DOHH2 (cell line): ENCODE measurements at regions not wholly inside any gene's neighbourhood (a gene's known extent, or its start where the extent isn't known, plus 50 kb on each side); places are given as distances from the start of the nearest gene placed in this dataset.

Source experiments
- H3F3A ChIP-seq: fragments of 200-600 bp; sonication (generic), shearing (Covaris generic); 2 replicates; pipeline ENCODE4 v1.6.0; 2016; ENCODE audit warnings: antibody characterized with exemption, mild to moderate bottlenecking; ENCODE audit not compliant: control insufficient read depth, insufficient read depth
- H3K27ac ChIP-seq: fragments of 200-600 bp; sonication (generic); 2 replicates; pipeline ENCODE4 v1.5.1; 2014; ENCODE audit warnings: low read depth, mild to moderate bottlenecking, low read length, moderate library complexity
- H3K27me3 ChIP-seq: fragments of 200-600 bp; sonication (generic); 2 replicates; pipeline ENCODE4 v1.6.1; 2014; ENCODE audit warnings: mild to moderate bottlenecking, low read length, mixed read lengths; ENCODE audit not compliant: control insufficient read depth
- H3K36me3 ChIP-seq: fragments of 200-600 bp; sonication (generic); 2 replicates; pipeline ENCODE4 v1.6.1; 2014; ENCODE audit warnings: mild to moderate bottlenecking, low read length, moderate library complexity, mixed read lengths; ENCODE audit not compliant: control insufficient read depth
- H3K4me1 ChIP-seq: fragments of 200-600 bp; sonication (generic); 2 replicates; pipeline ENCODE4 v1.6.1; 2014; ENCODE audit warnings: mild to moderate bottlenecking, low read length, mixed read lengths; ENCODE audit not compliant: control insufficient read depth
- H3K4me2 ChIP-seq: fragments of 200-600 bp; sonication (generic); 2 replicates; pipeline ENCODE4 v1.6.0; 2014; ENCODE audit warnings: mild to moderate bottlenecking, low read length, moderate library complexity
- H3K4me3 ChIP-seq: fragments of 200-600 bp; sonication (generic); 2 replicates; pipeline ENCODE4 v1.5.1; 2014; ENCODE audit warnings: mild to moderate bottlenecking, low read length, mixed read lengths
- H3K79me2 ChIP-seq: fragments of 200-600 bp; sonication (generic); 2 replicates; pipeline ENCODE4 v1.6.1; 2014; ENCODE audit warnings: mild to moderate bottlenecking, low read length, mixed read lengths; ENCODE audit not compliant: control insufficient read depth
- H3K9me2 ChIP-seq: fragments of 200-600 bp; sonication (generic); replicated peaks from 2 replicates; pipeline ENCODE4 v1.6.1; 2014; ENCODE audit warnings: mild to moderate bottlenecking, low read length, mixed read lengths; ENCODE audit not compliant: control insufficient read depth
- H3K9me3 ChIP-seq: fragments of 200-600 bp; sonication (generic); 2 replicates; pipeline ENCODE4 v1.6.1; 2014; ENCODE audit warnings: antibody characterized with exemption, low read length, mixed read lengths; ENCODE audit not compliant: control insufficient read depth, insufficient read depth
- H4K20me1 ChIP-seq: fragments of 200-600 bp; sonication (generic); 2 replicates; pipeline ENCODE4 v1.6.0; 2014; ENCODE audit warnings: low read depth, mild to moderate bottlenecking, antibody characterized with exemption, low read length, moderate library complexity; ENCODE audit not compliant: control insufficient read depth, insufficient read depth
- EZH2phosphoT487 ChIP-seq: fragments of 200-600 bp; sonication (generic); IDR thresholded peaks from 2 replicates; pipeline ENCODE4 v1.6.1; 2017; ENCODE audit warnings: borderline replicate concordance, mild to moderate bottlenecking, antibody characterized with exemption, low read length, moderate library complexity, mixed read lengths
- TF ChIP-seq, protein P1 (sequence below): fragments of 200-600 bp; sonication (generic); IDR thresholded peaks from one replicate; pipeline ENCODE4 v1.5.1; 2014; ENCODE audit warnings: antibody characterized with exemption, mild to moderate bottlenecking, low read depth, low read length; ENCODE audit not compliant: poor library complexity, severe bottlenecking

DNA sequence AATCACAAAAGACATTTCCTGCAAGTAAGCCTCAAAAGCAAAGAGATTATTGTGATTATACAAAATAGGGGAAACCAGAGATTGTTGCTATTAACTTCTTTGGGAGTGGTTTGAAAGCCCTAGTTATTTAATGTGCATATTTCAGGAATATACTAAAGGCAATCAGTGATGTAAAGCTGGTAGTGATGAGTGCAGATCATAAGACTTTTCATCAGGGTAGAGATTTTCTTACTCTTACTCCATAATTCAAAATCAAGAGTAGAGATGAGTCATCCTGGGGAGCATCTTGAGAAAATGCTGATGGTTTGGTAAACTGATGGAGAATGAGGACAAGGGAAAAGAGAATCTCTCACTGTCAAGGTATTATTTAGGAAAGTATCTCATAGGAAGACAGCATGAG, 309.5 kb downstream of the FBXO15 start:
- Histone ChIP-seq H3K9me3 (no peaks in the 10 kb centered on the region), H3K4me3 (no peak overlapping the region), H3F3A (no peaks in the 10 kb centered on the region), H3K27me3 (no peaks in the 10 kb centered on the region), H4K20me1 (no peaks in the 10 kb centered on the region), H3K36me3 (no peaks in the 10 kb centered on the region), H3K4me1 (no peaks in the 10 kb centered on the region), H3K4me2 (no peak overlapping the region), H3K9me2 (no peaks in the 10 kb centered on the region), H3K79me2 (no peaks in the 10 kb centered on the region), H3K27ac (no peak overlapping the region)
- TF ChIP-seq, protein P1, sequence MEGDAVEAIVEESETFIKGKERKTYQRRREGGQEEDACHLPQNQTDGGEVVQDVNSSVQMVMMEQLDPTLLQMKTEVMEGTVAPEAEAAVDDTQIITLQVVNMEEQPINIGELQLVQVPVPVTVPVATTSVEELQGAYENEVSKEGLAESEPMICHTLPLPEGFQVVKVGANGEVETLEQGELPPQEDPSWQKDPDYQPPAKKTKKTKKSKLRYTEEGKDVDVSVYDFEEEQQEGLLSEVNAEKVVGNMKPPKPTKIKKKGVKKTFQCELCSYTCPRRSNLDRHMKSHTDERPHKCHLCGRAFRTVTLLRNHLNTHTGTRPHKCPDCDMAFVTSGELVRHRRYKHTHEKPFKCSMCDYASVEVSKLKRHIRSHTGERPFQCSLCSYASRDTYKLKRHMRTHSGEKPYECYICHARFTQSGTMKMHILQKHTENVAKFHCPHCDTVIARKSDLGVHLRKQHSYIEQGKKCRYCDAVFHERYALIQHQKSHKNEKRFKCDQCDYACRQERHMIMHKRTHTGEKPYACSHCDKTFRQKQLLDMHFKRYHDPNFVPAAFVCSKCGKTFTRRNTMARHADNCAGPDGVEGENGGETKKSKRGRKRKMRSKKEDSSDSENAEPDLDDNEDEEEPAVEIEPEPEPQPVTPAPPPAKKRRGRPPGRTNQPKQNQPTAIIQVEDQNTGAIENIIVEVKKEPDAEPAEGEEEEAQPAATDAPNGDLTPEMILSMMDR = no peak
- TF ChIP-seq EZH2phosphoT487 = no peak

DNA sequence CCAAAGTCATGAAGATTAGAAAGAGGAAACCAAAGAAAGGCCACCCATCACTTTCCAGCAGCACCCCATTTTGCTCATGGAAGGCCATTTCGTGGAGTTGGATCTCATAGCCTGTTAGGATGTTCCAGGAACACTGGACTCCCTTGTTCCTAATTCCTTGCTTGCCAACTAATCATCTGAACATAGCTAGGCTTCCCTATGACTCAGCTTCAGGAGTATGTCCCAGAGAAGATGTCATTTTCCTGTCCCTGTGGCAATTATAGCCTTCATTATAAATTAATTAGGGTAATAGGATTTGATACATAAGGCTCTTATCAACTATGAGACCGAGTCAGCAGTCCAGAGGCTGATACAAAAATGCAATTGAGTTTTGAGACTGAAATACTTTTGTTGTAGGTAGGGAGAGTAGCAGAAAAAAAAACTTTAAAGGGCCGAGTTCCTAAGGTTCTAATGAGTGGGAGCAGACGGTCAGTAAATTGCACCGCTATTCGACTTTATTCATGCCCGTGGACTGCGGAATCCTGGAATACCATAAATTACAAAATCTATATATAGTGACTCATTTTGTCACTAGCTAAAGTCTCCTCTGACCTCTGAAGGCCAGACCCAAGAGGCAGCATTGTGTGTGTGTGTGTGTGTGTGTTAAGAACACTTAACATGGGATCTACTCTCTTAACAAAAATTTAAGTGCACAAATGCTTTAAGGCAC, 311.8 kb downstream of the FBXO15 start:
- no peak overlapping the region for H3K4me2 ChIP-seq
- H3K27me3 ChIP-seq = no peaks in the 10 kb centered on the region
- H3F3A ChIP-seq = no peaks in the 10 kb centered on the region
- H3K9me3 ChIP-seq = no peaks in the 10 kb centered on the region
- TF ChIP-seq, protein P1 = no peak
- no peak for TF ChIP-seq EZH2phosphoT487
- no peaks in the 10 kb centered on the region for H4K20me1 ChIP-seq
- H3K4me3 ChIP-seq = no peak overlapping the region
- H3K79me2 ChIP-seq = no peaks in the 10 kb centered on the region
- H3K4me1 ChIP-seq = no peaks in the 10 kb centered on the region
- H3K36me3 ChIP-seq = no peaks in the 10 kb centered on the region
- H3K27ac ChIP-seq = no peak overlapping the region
- no peaks in the 10 kb centered on the region for H3K9me2 ChIP-seq

DNA sequence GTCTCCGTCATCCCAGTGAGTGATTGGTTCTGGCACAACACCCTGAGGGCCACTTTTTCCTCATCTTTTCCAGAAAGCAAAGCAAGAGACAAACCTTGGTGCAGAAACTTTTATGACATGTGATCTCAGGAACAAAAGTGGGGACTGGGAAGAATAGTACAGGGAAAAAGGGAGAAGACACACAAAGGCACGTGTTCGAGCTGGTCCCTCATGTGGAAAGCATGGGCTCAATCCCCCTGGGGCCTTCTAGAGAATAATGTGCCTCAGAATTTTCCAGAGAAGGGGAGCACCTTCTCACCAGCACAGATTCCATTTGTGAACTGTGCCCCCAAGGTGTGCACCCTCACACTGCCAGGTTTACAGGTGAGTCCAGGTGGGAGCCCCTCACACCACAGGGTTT, 312.6 kb downstream of the FBXO15 start:
- Histone ChIP-seq H3K27ac (no peak overlapping the region), H3K79me2 (no peaks in the 10 kb centered on the region)
- TF ChIP-seq, protein P1 = no peak
- no peak for TF ChIP-seq EZH2phosphoT487

More for the DNA sequence above, 312.6 kb downstream of the FBXO15 start:
- Histone ChIP-seq H3K36me3 (no peaks in the 10 kb centered on the region), H3K4me3 (no peak overlapping the region), H3K9me3 (no peaks in the 10 kb centered on the region), H3K27me3 (no peaks in the 10 kb centered on the region), H4K20me1 (no peaks in the 10 kb centered on the region), H3K9me2 (no peaks in the 10 kb centered on the region), H3K4me1 (no peaks in the 10 kb centered on the region), H3K4me2 (no peak overlapping the region), H3F3A (no peaks in the 10 kb centered on the region)
